MM.1S (cell line): ENCODE measurements at regions not wholly inside any gene's neighbourhood (a gene's known extent, or its start where the extent isn't known, plus 50 kb on each side); places are given as distances from the start of the nearest gene placed in this dataset.

Source experiments
- DNase-seq: peaks from one replicate; pipeline ENCODE4 v3.0.0-alpha.2; 2015
- H2AFZ ChIP-seq: fragments of 300-600 bp; sonication (generic); 2 replicates; pipeline ENCODE4 v1.6.0; 2016; ENCODE audit warnings: antibody characterized with exemption, low read length
- H3F3A ChIP-seq: fragments of 300-600 bp; sonication (generic); 2 replicates; pipeline ENCODE4 v1.6.1; 2016; ENCODE audit warnings: mild to moderate bottlenecking, antibody characterized with exemption, low read length, moderate library complexity, mixed read lengths; ENCODE audit not compliant: insufficient read depth
- H3K27ac ChIP-seq: fragments of 300-600 bp; sonication (generic); 2 replicates; pipeline ENCODE4 v1.5.1; 2016; ENCODE audit warnings: mild to moderate bottlenecking, low read length
- H3K27me3 ChIP-seq: fragments of 300-600 bp; sonication (generic); replicated peaks from 2 replicates; pipeline ENCODE4 v1.6.0; 2016; ENCODE audit warnings: low read length; ENCODE audit not compliant: insufficient read depth
- H3K36me3 ChIP-seq: fragments of 300-600 bp; sonication (generic); replicated peaks from 2 replicates; pipeline ENCODE4 v1.6.1; 2016; ENCODE audit warnings: mild to moderate bottlenecking, low read length, mixed read lengths; ENCODE audit not compliant: insufficient read depth
- H3K4me1 ChIP-seq: fragments of 300-600 bp; sonication (generic); 2 replicates; pipeline ENCODE4 v1.6.1; 2016; ENCODE audit warnings: low read length, mixed read lengths
- H3K4me2 ChIP-seq: fragments of 300-600 bp; sonication (generic); 2 replicates; pipeline ENCODE4 v1.6.0; 2016; ENCODE audit warnings: low read depth, low read length
- H3K4me3 ChIP-seq: fragments of 300-600 bp; sonication (generic); 2 replicates; pipeline ENCODE4 v1.5.1; 2016; ENCODE audit warnings: low read length, mixed read lengths
- H3K79me2 ChIP-seq: fragments of 300-600 bp; sonication (generic); 2 replicates; pipeline ENCODE4 v1.6.1; 2016; ENCODE audit warnings: mixed run types, low read length, mixed read lengths
- H3K9ac ChIP-seq: fragments of 300-600 bp; sonication (generic); 2 replicates; pipeline ENCODE4 v1.6.1; 2016; ENCODE audit warnings: low read length, mixed read lengths
- H3K9me2 ChIP-seq: fragments of 300-600 bp; sonication (generic); replicated peaks from 2 replicates; pipeline ENCODE4 v1.6.1; 2016; ENCODE audit warnings: mild to moderate bottlenecking, low read length, mixed read lengths; ENCODE audit not compliant: insufficient read depth
- H3K9me3 ChIP-seq: fragments of 300-600 bp; sonication (generic); replicated peaks from 2 replicates; pipeline ENCODE4 v1.6.1; 2016; ENCODE audit warnings: mild to moderate bottlenecking, low read length, mixed read lengths; ENCODE audit not compliant: insufficient read depth
- H4K20me1 ChIP-seq: fragments of 300-600 bp; sonication (generic); 2 replicates; pipeline ENCODE4 v1.6.1; 2016; ENCODE audit warnings: mild to moderate bottlenecking, low read length, moderate library complexity, mixed read lengths; ENCODE audit not compliant: insufficient read depth
- CTCF ChIP-seq: fragments of 300-600 bp; sonication (generic); IDR thresholded peaks from 2 replicates; pipeline ENCODE4 v1.5.1; 2016; ENCODE audit warnings: antibody characterized with exemption, low read length, mixed read lengths
- EZH2 ChIP-seq: fragments of 300-600 bp; sonication (generic); optimal IDR thresholded peaks from 2 replicates; pipeline ENCODE3; 2017; ENCODE audit warnings: low read depth, mild to moderate bottlenecking, antibody characterized with exemption, low read length, mixed read lengths
- EZH2phosphoT487 ChIP-seq: fragments of 300-600 bp; sonication (generic); IDR thresholded peaks from 2 replicates; pipeline ENCODE4 v1.6.1; 2018; ENCODE audit warnings: antibody characterized with exemption, low read length

- Histone ChIP-seq H3K4me1 (no peaks in the 10 kb centered on the region), H3K27me3 (no peaks in the 10 kb centered on the region), H3K9me3 (no peaks in the 10 kb centered on the region), H3K4me2 (no peak overlapping the region), H3F3A (no peaks in the 10 kb centered on the region), H3K4me3 (no peak overlapping the region), H3K79me2 (no peaks in the 10 kb centered on the region), H2AFZ (no peak overlapping the region), H4K20me1 (no peaks in the 10 kb centered on the region), H3K36me3 (no peaks in the 10 kb centered on the region), H3K27ac (no peak overlapping the region), H3K9me2 (no peaks in the 10 kb centered on the region), H3K9ac (no peak overlapping the region)
- no peak for TF ChIP-seq EZH2phosphoT487
- no peak for TF ChIP-seq CTCF
- no peak for DNase-seq
Observed at GRCh38 chr10:118412932-118413331, 70.8 kb upstream of the FAM204A start.

- no peak for DNase-seq
- H3K4me3 ChIP-seq: no peak overlapping the region
- H4K20me1 ChIP-seq: no peaks in the 10 kb centered on the region
- no peaks in the 10 kb centered on the region for H3K27me3 ChIP-seq
- no peaks in the 10 kb centered on the region for H3K9me3 ChIP-seq
- no peaks in the 10 kb centered on the region for H3F3A ChIP-seq
- H3K36me3 ChIP-seq: no peaks in the 10 kb centered on the region
- H2AFZ ChIP-seq: no peak overlapping the region
- H3K4me2 ChIP-seq: no peak overlapping the region
- no peak overlapping the region for H3K9ac ChIP-seq
- no peak overlapping the region for H3K27ac ChIP-seq
- H3K79me2 ChIP-seq: no peaks in the 10 kb centered on the region
- TF ChIP-seq EZH2 (no peak), EZH2phosphoT487 (no peak), CTCF (no peak)
- H3K9me2 ChIP-seq: no peaks in the 10 kb centered on the region
- H3K4me1 ChIP-seq: no peaks in the 10 kb centered on the region
Observed at GRCh38 chr10:118412132-118412760, 70.1 kb upstream of the FAM204A start.

GRCh38 chr10:118409295-118409694 is 67.2 kb upstream of the FAM204A start:
- Histone ChIP-seq H3K36me3 (no peaks in the 10 kb centered on the region), H3K4me3 (no peak overlapping the region), H3K4me2 (no peak overlapping the region), H3K27ac (no peak overlapping the region), H3K79me2 (no peaks in the 10 kb centered on the region), H3F3A (no peaks in the 10 kb centered on the region), H3K4me1 (no peaks in the 10 kb centered on the region), H3K9me2 (no peaks in the 10 kb centered on the region), H3K9ac (no peak overlapping the region), H4K20me1 (no peaks in the 10 kb centered on the region), H3K27me3 (no peaks in the 10 kb centered on the region), H2AFZ (no peak overlapping the region), H3K9me3 (no peaks in the 10 kb centered on the region)
- no peak for TF ChIP-seq CTCF
- TF ChIP-seq EZH2: no peak
- no peak for TF ChIP-seq EZH2phosphoT487
- no peak for DNase-seq
